Vagina (tissue), 2 donors: ENCODE measurements at regions not wholly inside any gene's neighbourhood (a gene's known extent, or its start where the extent isn't known, plus 50 kb on each side); places are given as distances from the start of the nearest gene placed in this dataset.

Experiments
- DNase-seq, 2 donors: peaks; one replicate each; pipeline ENCODE4 v3.0.0-alpha.2; 2017; ENCODE audit errors: extremely low spot score in 2 of 2
- H3K27ac ChIP-seq: fragments of 200-600 bp; sonication (generic); one replicate; pipeline ENCODE4 v1.5.1; 2019
- H3K27me3 ChIP-seq: fragments of 200-600 bp; sonication (generic); one replicate; pipeline ENCODE4 v1.5.1; 2019
- H3K36me3 ChIP-seq, 2 donors: fragments of 200-600 bp; sonication (generic); one replicate each; pipeline ENCODE4 v1.5.1; 2017 to 2019
- H3K4me1 ChIP-seq: fragments of 200-600 bp; sonication (generic); one replicate; pipeline ENCODE4 v1.5.1; 2019
- H3K4me3 ChIP-seq, 2 donors: fragments of 200-600 bp; sonication (generic); 1 replicate in 1 of 2; 2 replicates in 1 of 2; pipeline ENCODE4 v1.5.1; 2016 to 2019
- H3K9me3 ChIP-seq: fragments of 200-600 bp; sonication (generic); one replicate; pipeline ENCODE4 v1.5.1; 2019
- CTCF ChIP-seq, 3 experiments: fragments of 450-650 bp in 2 of 3; fragments of 200-600 bp in 1 of 3; sonication (generic) in 1 of 3; IDR thresholded peaks; one replicate each; pipeline ENCODE4 v1.5.1; 2017 to 2019; ENCODE audit warnings: antibody characterized with exemption in 3 of 3, mild to moderate bottlenecking in 2 of 3, moderate library complexity in 2 of 3
- POLR2A ChIP-seq, 2 donors: fragments of 450-650 bp; IDR thresholded peaks; one replicate each; pipeline ENCODE4 v1.6.1; 2017; ENCODE audit warnings: antibody characterized with exemption in 2 of 2, mild to moderate bottlenecking in 2 of 2, moderate library complexity in 2 of 2
- POLR2AphosphoS5 ChIP-seq, 2 donors: sonication (generic); formaldehyde crosslinking; IDR thresholded peaks; one replicate each; pipeline ENCODE4 v1.9.0; 2017; ENCODE audit warnings: antibody characterized with exemption in 2 of 2, mild to moderate bottlenecking in 2 of 2, low read depth in 1 of 2; ENCODE audit not compliant: insufficient read depth in 1 of 2
- intact Hi-C: fragments of 100-400 bp; cut with DNase I; formaldehyde crosslinking; loops from one replicate; pipeline ENCODE4 v1.15.1; 2023

- no peak for DNase-seq
- no peaks in the 10 kb centered on the region for H3K27me3 ChIP-seq
- intact Hi-C loops = loop anchor here (5.0 kb wide), 1 partner anchor 626 kb away; no protein-coding TSS in a partner anchor
- no peak overlapping the region for H3K27ac ChIP-seq
- no peaks in the 10 kb centered on the region for H3K4me1 ChIP-seq
- H3K4me3 ChIP-seq = no peak overlapping the region
- TF ChIP-seq POLR2A (IDR thresholded peaks at IDR 0.05) (no peak), POLR2AphosphoS5 (IDR thresholded peaks at IDR 0.05; ENCODE audit: insufficient read depth in 1 of 2, low read depth in 1 of 2) (no peak), CTCF (IDR thresholded peaks at IDR 0.05) (no peak)
- H3K36me3 ChIP-seq = no peaks in the 10 kb centered on the region
- no peaks in the 10 kb centered on the region for H3K9me3 ChIP-seq
Observed at GRCh38 chr1:13976485-13976884, 276.5 kb downstream of the PRDM2 start.

- TF ChIP-seq CTCF (IDR thresholded peaks at IDR 0.05) (no peak), POLR2A (IDR thresholded peaks at IDR 0.05) (no peak), POLR2AphosphoS5 (IDR thresholded peaks at IDR 0.05; ENCODE audit: insufficient read depth in 1 of 2, low read depth in 1 of 2) (no peak)
- intact Hi-C loops = no loop called here
- Histone ChIP-seq H3K36me3 (no peaks in the 10 kb centered on the region), H3K9me3 (no peaks in the 10 kb centered on the region), H3K27me3 (no peaks in the 10 kb centered on the region), H3K27ac (no peak overlapping the region), H3K4me1 (no peaks in the 10 kb centered on the region), H3K4me3 (no peak overlapping the region)
- DNase-seq = no peak
Observed at GRCh38 chr1:13981142-13981541, 281.2 kb downstream of the PRDM2 start.

- no peak for DNase-seq
- Histone ChIP-seq H3K27me3 (no peaks in the 10 kb centered on the region), H3K4me3 (no peak overlapping the region), H3K9me3 (no peaks in the 10 kb centered on the region), H3K36me3 (no peaks in the 10 kb centered on the region), H3K4me1 (no peaks in the 10 kb centered on the region), H3K27ac (no peak overlapping the region)
- intact Hi-C loops = no loop called here
- TF ChIP-seq POLR2A (IDR thresholded peaks at IDR 0.05) (no peak), CTCF (IDR thresholded peaks at IDR 0.05) (no peak), POLR2AphosphoS5 (IDR thresholded peaks at IDR 0.05; ENCODE audit: insufficient read depth in 1 of 2, low read depth in 1 of 2) (no peak)
Observed at GRCh38 chr1:13983393-13983792, 283.4 kb downstream of the PRDM2 start.

GRCh38 chr1:13990939-13991338 lies 291.0 kb downstream of the PRDM2 start:
- DNase-seq = no peak
- H3K4me1 ChIP-seq = no peaks in the 10 kb centered on the region
- no peaks in the 10 kb centered on the region for H3K9me3 ChIP-seq
- no peaks in the 10 kb centered on the region for H3K27me3 ChIP-seq
- H3K36me3 ChIP-seq = no peaks in the 10 kb centered on the region
- intact Hi-C loops = no loop called here
- H3K27ac ChIP-seq = no peak overlapping the region
- no peak for TF ChIP-seq POLR2AphosphoS5 (IDR thresholded peaks at IDR 0.05; ENCODE audit: insufficient read depth in 1 of 2, low read depth in 1 of 2)
- no peak for TF ChIP-seq CTCF (IDR thresholded peaks at IDR 0.05)
- TF ChIP-seq POLR2A (IDR thresholded peaks at IDR 0.05) = no peak
- no peak overlapping the region for H3K4me3 ChIP-seq

- intact Hi-C loops = no loop called here
- DNase-seq = no peak
- TF ChIP-seq POLR2A (IDR thresholded peaks at IDR 0.05) (no peak), POLR2AphosphoS5 (IDR thresholded peaks at IDR 0.05; ENCODE audit: insufficient read depth in 1 of 2, low read depth in 1 of 2) (no peak), CTCF (IDR thresholded peaks at IDR 0.05) (no peak)
Observed at GRCh38 chr1:13992489-13993285, 292.7 kb downstream of the PRDM2 start.

More at GRCh38 chr1:13992489-13993285, 292.7 kb downstream of the PRDM2 start:
- Histone ChIP-seq H3K9me3 (no peaks in the 10 kb centered on the region), H3K36me3 (no peaks in the 10 kb centered on the region), H3K27ac (no peak overlapping the region), H3K27me3 (no peaks in the 10 kb centered on the region), H3K4me3 (no peak overlapping the region), H3K4me1 (no peaks in the 10 kb centered on the region)
